IMR-90 (cell line): ENCODE measurements at regions not wholly inside any gene's neighbourhood (a gene's known extent, or its start where the extent isn't known, plus 50 kb on each side); places are given as distances from the start of the nearest gene placed in this dataset.

Experiments used
- ATAC-seq: fragments of 200-7000 bp; cut with Tn5 transposase; 2 replicates; pipeline ENCODE4 v1.9.1; 2020; ENCODE audit warnings: low read depth, mild to moderate bottlenecking, moderate library complexity
- BruUV-seq: library from RNA; stranded (reverse); fragments of 400-500 nt; replicated peaks from 2 replicates; lab custom pipeline; 2021; lab: Mats Ljungman, UMichigan
- CTCF ChIA-PET: fragments of 300-600 bp; formaldehyde crosslinking; extraction: SDS; loops from one replicate; lab custom pipeline; 2021; ENCODE audit warnings: antibody characterized with exemption; lab: Yijun Ruan, JAX
- POLR2A ChIA-PET: fragments of 300-600 bp; sonication (Branson Sonifier 250); formaldehyde crosslinking; loops from one replicate; lab custom pipeline; 2022; ENCODE audit warnings: antibody characterized with exemption; ENCODE audit not compliant: unreplicated experiment; lab: Charles Lee
- DNase-seq: peaks from one replicate; pipeline ENCODE4 v3.0.0; 2013
- H2AFZ ChIP-seq: replicated peaks from 2 replicates; pipeline ENCODE3; 2013; ENCODE audit warnings: low read length, mild to moderate bottlenecking; ENCODE audit not compliant: poor library complexity
- H2AK5ac ChIP-seq: 2 replicates; pipeline ENCODE4 v1.6.1; 2013; ENCODE audit warnings: low read depth, low read length, inconsistent platforms
- H2AK9ac ChIP-seq: replicated peaks from 2 replicates; pipeline ENCODE3; 2013; ENCODE audit warnings: mild to moderate bottlenecking, low read depth, low read length, moderate library complexity; ENCODE audit not compliant: poor library complexity
- H2BK120ac ChIP-seq: 2 replicates; pipeline ENCODE4 v1.6.1; 2013; ENCODE audit warnings: low read depth, low read length, inconsistent platforms
- H2BK15ac ChIP-seq: 3 replicates; pipeline ENCODE4 v1.6.1; 2013; ENCODE audit warnings: low read depth, low read length, inconsistent platforms
- H2BK20ac ChIP-seq: 2 replicates; pipeline ENCODE4 v1.6.1; 2013; ENCODE audit warnings: low read depth, mild to moderate bottlenecking, inconsistent platforms, low read length, moderate library complexity
- H2BK5ac ChIP-seq: 2 replicates; pipeline ENCODE4 v1.6.1; 2013; ENCODE audit warnings: mild to moderate bottlenecking, low read depth, low read length, inconsistent platforms; ENCODE audit not compliant: poor library complexity, severe bottlenecking
- H3K14ac ChIP-seq: replicated peaks from 2 replicates; pipeline ENCODE4 v1.6.1; 2013; ENCODE audit warnings: low read depth, low read length, inconsistent platforms
- H3K18ac ChIP-seq: 2 replicates; pipeline ENCODE4 v1.6.1; 2013; ENCODE audit warnings: low read depth, low read length, control low read depth
- H3K23ac ChIP-seq: 2 replicates; pipeline ENCODE4 v1.6.1; 2013; ENCODE audit warnings: low read depth, low read length, inconsistent platforms
- H3K27ac ChIP-seq: 2 replicates; pipeline ENCODE4 v1.5.1; 2013; ENCODE audit warnings: mild to moderate bottlenecking, control low read depth, low read length; ENCODE audit not compliant: insufficient read depth
- H3K27me3 ChIP-seq: 2 replicates; pipeline ENCODE4 v1.6.1; 2013; ENCODE audit warnings: low read length; ENCODE audit not compliant: control insufficient read depth, insufficient read depth
- H3K36me3 ChIP-seq: 2 replicates; pipeline ENCODE4 v1.6.1; 2013; ENCODE audit warnings: low read length, mixed read lengths; ENCODE audit not compliant: control insufficient read depth, insufficient read depth
- H3K4ac ChIP-seq: 2 replicates; pipeline ENCODE4 v1.6.1; 2013; ENCODE audit warnings: low read depth, low read length, inconsistent platforms
- H3K4me1 ChIP-seq: 2 replicates; pipeline ENCODE4 v1.6.1; 2013; ENCODE audit warnings: low read length, mixed read lengths; ENCODE audit not compliant: control insufficient read depth, insufficient read depth
- H3K4me2 ChIP-seq: 2 replicates; pipeline ENCODE4 v1.6.1; 2013; ENCODE audit warnings: low read depth, mild to moderate bottlenecking, control low read depth, low read length, moderate library complexity
- H3K4me3 ChIP-seq: 2 replicates; pipeline ENCODE4 v1.5.1; 2013; ENCODE audit warnings: low read depth, mild to moderate bottlenecking, control low read depth, low read length, moderate library complexity; ENCODE audit not compliant: insufficient read depth
- H3K56ac ChIP-seq: 2 replicates; pipeline ENCODE4 v1.6.1; 2013; ENCODE audit warnings: low read length, inconsistent platforms; ENCODE audit not compliant: insufficient read depth; ENCODE audit errors: extremely low read depth
- H3K79me1 ChIP-seq, 2 experiments: 2 replicates each; pipeline ENCODE4 v1.6.1; 2013; ENCODE audit warnings: low read length in 2 of 2, inconsistent platforms in 1 of 2, low read depth in 1 of 2
- H3K9ac ChIP-seq: 2 replicates; pipeline ENCODE4 v1.6.1; 2013; ENCODE audit warnings: low read depth, low read length, control low read depth
- H3K9me1 ChIP-seq: 2 replicates; pipeline ENCODE4 v1.6.1; 2013; ENCODE audit warnings: low read length, inconsistent platforms; ENCODE audit not compliant: insufficient read depth
- H3K9me3 ChIP-seq: 2 replicates; pipeline ENCODE4 v1.6.1; 2013; ENCODE audit warnings: low read length; ENCODE audit not compliant: control insufficient read depth, insufficient read depth
- H4K20me1 ChIP-seq: 2 replicates; pipeline ENCODE4 v1.6.1; 2013; ENCODE audit warnings: low read length, inconsistent platforms; ENCODE audit not compliant: insufficient read depth
- H4K5ac ChIP-seq: 2 replicates; pipeline ENCODE4 v1.6.1; 2013; ENCODE audit warnings: mild to moderate bottlenecking, low read depth, low read length, control low read depth
- H4K8ac ChIP-seq, 2 experiments: 2 replicates each; pipeline ENCODE4 v1.6.1; 2013; ENCODE audit warnings: low read depth in 2 of 2, low read length in 2 of 2, control low read depth in 1 of 2, inconsistent platforms in 1 of 2
- H4K91ac ChIP-seq: 2 replicates; pipeline ENCODE4 v1.6.1; 2013; ENCODE audit warnings: low read depth, low read length, inconsistent platforms; ENCODE audit not compliant: insufficient read depth
- BHLHE40 ChIP-seq: fragments of 150-350 bp; IDR thresholded peaks from 2 replicates; pipeline ENCODE4 v1.6.1; 2016; ENCODE audit warnings: mild to moderate bottlenecking, low read depth, low read length
- CEBPB ChIP-seq: IDR thresholded peaks from 2 replicates; pipeline ENCODE4 v1.6.1; 2012; ENCODE audit warnings: low read depth, low read length, improper control_type of control experiment
- CHD1 ChIP-seq: IDR thresholded peaks from 2 replicates; pipeline ENCODE4 v1.6.1; 2012; ENCODE audit warnings: low read depth, low read length, improper control_type of control experiment
- FOS ChIP-seq: fragments of 150-350 bp; IDR thresholded peaks from 2 replicates; pipeline ENCODE4 v1.6.1; 2016; ENCODE audit warnings: low read depth, low read length
- MAFK ChIP-seq: IDR thresholded peaks from 2 replicates; pipeline ENCODE4 v1.6.1; 2012; ENCODE audit warnings: low read depth, low read length, improper control_type of control experiment
- MAZ ChIP-seq: IDR thresholded peaks from 2 replicates; pipeline ENCODE4 v1.6.1; 2012; ENCODE audit warnings: low read depth, mild to moderate bottlenecking, low read length, improper control_type of control experiment, moderate library complexity, borderline replicate concordance
- MXI1 ChIP-seq: IDR thresholded peaks from 2 replicates; pipeline ENCODE4 v1.6.1; 2012; ENCODE audit warnings: low read depth, mild to moderate bottlenecking, low read length, moderate library complexity, borderline replicate concordance
- NFE2L2 ChIP-seq: fragments of 150-350 bp; IDR thresholded peaks from 2 replicates; pipeline ENCODE4 v1.6.1; 2016; ENCODE audit warnings: low read depth, mild to moderate bottlenecking, low read length
- POLR2A ChIP-seq: IDR thresholded peaks from 2 replicates; pipeline ENCODE4 v1.6.1; 2012; ENCODE audit warnings: mild to moderate bottlenecking, low read depth, low read length
- RAD21 ChIP-seq: IDR thresholded peaks from 2 replicates; pipeline ENCODE4 v1.6.1; 2012; ENCODE audit warnings: low read length, improper control_type of control experiment
- RCOR1 ChIP-seq: IDR thresholded peaks from 2 replicates; pipeline ENCODE4 v1.6.1; 2012; ENCODE audit warnings: mild to moderate bottlenecking, low read length, improper control_type of control experiment; ENCODE audit not compliant: insufficient replicate concordance
- RFX5 ChIP-seq: IDR thresholded peaks from 2 replicates; pipeline ENCODE4 v1.8.0; 2012; ENCODE audit warnings: low read depth, mild to moderate bottlenecking, low read length, moderate library complexity
- SMC3 ChIP-seq: fragments of 150-350 bp; IDR thresholded peaks from 2 replicates; pipeline ENCODE4 v1.6.1; 2016; ENCODE audit warnings: low read depth, mild to moderate bottlenecking, antibody characterized with exemption, low read length, moderate library complexity
- WGBS, 2 experiments: methylation state at CpG; one replicate each; pipeline versions ENCODE4 v1.1.5 to v1.1.7; 2013; ENCODE audit warnings: missing lambda C conversion rate in 2 of 2; ENCODE audit not compliant: insufficient read length in 1 of 2; ENCODE audit errors: extremely low coverage in 2 of 2; 5-methylcytosine and 5-hydroxymethylcytosine counted together
- dilution Hi-C: fragments of 300-500 bp; cut with HindIII; formaldehyde crosslinking; loops from one replicate; pipeline ENCODE4 v1.14.3; 2018; ENCODE audit warnings: low sequenced_read_pairs; ENCODE audit not compliant: unreplicated experiment
- in situ Hi-C: fragments of 300-500 bp; cut with MboI; formaldehyde crosslinking; loops from 3 replicates; pipeline ENCODE4 v1.14.3; 2019; ENCODE audit warnings: low sequenced_read_pairs, inconsistent platforms, mixed read lengths
- intact Hi-C: fragments of 100-400 bp; cut with micrococcal nuclease; formaldehyde crosslinking; loops from 2 replicates; pipeline ENCODE4 v1.10.0; 2022
- TF ChIP-seq, protein P1 (sequence below): fragments of 150-350 bp; IDR thresholded peaks from 2 replicates; pipeline ENCODE4 v1.6.1; 2017; ENCODE audit warnings: mild to moderate bottlenecking, antibody characterized with exemption, low read length, low read depth
- TF ChIP-seq, protein P2 (sequence below): fragments of 150-350 bp; IDR thresholded peaks from 2 replicates; pipeline ENCODE4 v1.6.1; 2016; ENCODE audit warnings: low read depth, mild to moderate bottlenecking, low read length, moderate library complexity, borderline replicate concordance
- TF ChIP-seq, protein P3 (sequence below): conservative IDR thresholded peaks from 2 replicates; pipeline ENCODE4 v1.5.1; 2012; ENCODE audit warnings: mild to moderate bottlenecking, low read depth, low read length, improper control_type of control experiment

DNA sequence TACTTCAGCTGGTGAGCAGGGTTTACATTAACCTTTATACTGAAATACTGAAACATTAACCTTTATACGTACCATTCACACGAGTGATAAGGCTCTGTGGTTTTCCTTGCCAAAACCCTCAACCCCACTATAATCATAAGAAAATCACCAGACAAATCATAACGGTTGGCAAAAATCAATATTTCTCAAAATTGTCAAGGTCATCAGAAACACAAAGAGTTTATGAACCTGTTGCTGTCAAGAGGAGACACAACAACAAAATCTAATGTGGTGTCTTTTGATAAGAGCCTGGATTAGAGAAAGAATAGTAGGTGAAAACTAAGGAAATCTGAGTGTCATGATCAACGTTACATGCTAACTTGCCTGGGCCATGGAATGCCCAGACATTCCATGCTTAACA lies 396.9 kb upstream of the TMEFF2 start:
- H4K5ac ChIP-seq, result no peak overlapping the region
- no TSS peak for BruUV-seq
- in situ Hi-C loops (no loop called here), intact Hi-C loops (no loop called here), dilution Hi-C loops (no loop called here)
- ATAC-seq (no peak), DNase-seq (no peak)
- no peak overlapping the region for H3K14ac ChIP-seq
- H3K9me3 ChIP-seq, result 0 out of 2 replicates have a peak, but pooled peaks cover 2% of the 10 kb centered on the region
- no peak overlapping the region for H3K9ac ChIP-seq
- H3K56ac ChIP-seq, result no peak overlapping the region
- no peak overlapping the region for H3K4me3 ChIP-seq
- H3K79me1 ChIP-seq, result no peaks in the 10 kb centered on the region
- no peak overlapping the region for H2AFZ ChIP-seq
- TF ChIP-seq FOS, result no peak
- no peak for TF ChIP-seq BHLHE40
- TF ChIP-seq, protein P1, sequence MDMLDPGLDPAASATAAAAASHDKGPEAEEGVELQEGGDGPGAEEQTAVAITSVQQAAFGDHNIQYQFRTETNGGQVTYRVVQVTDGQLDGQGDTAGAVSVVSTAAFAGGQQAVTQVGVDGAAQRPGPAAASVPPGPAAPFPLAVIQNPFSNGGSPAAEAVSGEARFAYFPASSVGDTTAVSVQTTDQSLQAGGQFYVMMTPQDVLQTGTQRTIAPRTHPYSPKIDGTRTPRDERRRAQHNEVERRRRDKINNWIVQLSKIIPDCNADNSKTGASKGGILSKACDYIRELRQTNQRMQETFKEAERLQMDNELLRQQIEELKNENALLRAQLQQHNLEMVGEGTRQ, result no peak
- no peak for TF ChIP-seq RCOR1
- no peak for TF ChIP-seq NFE2L2
- no peak for TF ChIP-seq MXI1
- no peak for TF ChIP-seq POLR2A
- TF ChIP-seq, protein P2, sequence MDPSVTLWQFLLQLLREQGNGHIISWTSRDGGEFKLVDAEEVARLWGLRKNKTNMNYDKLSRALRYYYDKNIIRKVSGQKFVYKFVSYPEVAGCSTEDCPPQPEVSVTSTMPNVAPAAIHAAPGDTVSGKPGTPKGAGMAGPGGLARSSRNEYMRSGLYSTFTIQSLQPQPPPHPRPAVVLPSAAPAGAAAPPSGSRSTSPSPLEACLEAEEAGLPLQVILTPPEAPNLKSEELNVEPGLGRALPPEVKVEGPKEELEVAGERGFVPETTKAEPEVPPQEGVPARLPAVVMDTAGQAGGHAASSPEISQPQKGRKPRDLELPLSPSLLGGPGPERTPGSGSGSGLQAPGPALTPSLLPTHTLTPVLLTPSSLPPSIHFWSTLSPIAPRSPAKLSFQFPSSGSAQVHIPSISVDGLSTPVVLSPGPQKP, result no peak
- TF ChIP-seq MAZ, result no peak
- TF ChIP-seq RAD21, result no peak
- no peak for TF ChIP-seq SMC3
- TF ChIP-seq, protein P3, sequence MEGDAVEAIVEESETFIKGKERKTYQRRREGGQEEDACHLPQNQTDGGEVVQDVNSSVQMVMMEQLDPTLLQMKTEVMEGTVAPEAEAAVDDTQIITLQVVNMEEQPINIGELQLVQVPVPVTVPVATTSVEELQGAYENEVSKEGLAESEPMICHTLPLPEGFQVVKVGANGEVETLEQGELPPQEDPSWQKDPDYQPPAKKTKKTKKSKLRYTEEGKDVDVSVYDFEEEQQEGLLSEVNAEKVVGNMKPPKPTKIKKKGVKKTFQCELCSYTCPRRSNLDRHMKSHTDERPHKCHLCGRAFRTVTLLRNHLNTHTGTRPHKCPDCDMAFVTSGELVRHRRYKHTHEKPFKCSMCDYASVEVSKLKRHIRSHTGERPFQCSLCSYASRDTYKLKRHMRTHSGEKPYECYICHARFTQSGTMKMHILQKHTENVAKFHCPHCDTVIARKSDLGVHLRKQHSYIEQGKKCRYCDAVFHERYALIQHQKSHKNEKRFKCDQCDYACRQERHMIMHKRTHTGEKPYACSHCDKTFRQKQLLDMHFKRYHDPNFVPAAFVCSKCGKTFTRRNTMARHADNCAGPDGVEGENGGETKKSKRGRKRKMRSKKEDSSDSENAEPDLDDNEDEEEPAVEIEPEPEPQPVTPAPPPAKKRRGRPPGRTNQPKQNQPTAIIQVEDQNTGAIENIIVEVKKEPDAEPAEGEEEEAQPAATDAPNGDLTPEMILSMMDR, result no peak
- TF ChIP-seq CEBPB, result no peak
- no peak for TF ChIP-seq MAFK
- TF ChIP-seq RFX5, result no peak
- TF ChIP-seq CHD1, result no peak
- ChIA-PET POLR2A (no interaction called here), CTCF (no interaction called here)
- no peak overlapping the region for H4K8ac ChIP-seq
- H3K27me3 ChIP-seq, result no peaks in the 10 kb centered on the region
- no peaks in the 10 kb centered on the region for H3K4me1 ChIP-seq
- no peak overlapping the region for H3K27ac ChIP-seq
- no peak overlapping the region for H2BK5ac ChIP-seq
- H3K4ac ChIP-seq, result no peak overlapping the region
- no peak overlapping the region for H2AK9ac ChIP-seq
- no peak overlapping the region for H2BK15ac ChIP-seq
- H3K23ac ChIP-seq, result no peak overlapping the region
- no CpG with 5 or more reads among the region's 4 CpGs for WGBS, 2 experiments
- no peak overlapping the region for H2AK5ac ChIP-seq
- no peak overlapping the region for H2BK20ac ChIP-seq
- no peaks in the 10 kb centered on the region for H3K36me3 ChIP-seq
- H3K18ac ChIP-seq, result no peak overlapping the region
- no peak overlapping the region for H2BK120ac ChIP-seq
- no peak overlapping the region for H3K4me2 ChIP-seq
- no peaks in the 10 kb centered on the region for H3K9me1 ChIP-seq
- H4K20me1 ChIP-seq, result no peaks in the 10 kb centered on the region
- H4K91ac ChIP-seq, result no peak overlapping the region
